ENCODE measurements at regions not wholly inside any gene's neighbourhood (a gene's known extent, or its start where the extent isn't known, plus 50 kb on each side); places are given as distances from the start of the nearest gene placed in this dataset.

DNA sequence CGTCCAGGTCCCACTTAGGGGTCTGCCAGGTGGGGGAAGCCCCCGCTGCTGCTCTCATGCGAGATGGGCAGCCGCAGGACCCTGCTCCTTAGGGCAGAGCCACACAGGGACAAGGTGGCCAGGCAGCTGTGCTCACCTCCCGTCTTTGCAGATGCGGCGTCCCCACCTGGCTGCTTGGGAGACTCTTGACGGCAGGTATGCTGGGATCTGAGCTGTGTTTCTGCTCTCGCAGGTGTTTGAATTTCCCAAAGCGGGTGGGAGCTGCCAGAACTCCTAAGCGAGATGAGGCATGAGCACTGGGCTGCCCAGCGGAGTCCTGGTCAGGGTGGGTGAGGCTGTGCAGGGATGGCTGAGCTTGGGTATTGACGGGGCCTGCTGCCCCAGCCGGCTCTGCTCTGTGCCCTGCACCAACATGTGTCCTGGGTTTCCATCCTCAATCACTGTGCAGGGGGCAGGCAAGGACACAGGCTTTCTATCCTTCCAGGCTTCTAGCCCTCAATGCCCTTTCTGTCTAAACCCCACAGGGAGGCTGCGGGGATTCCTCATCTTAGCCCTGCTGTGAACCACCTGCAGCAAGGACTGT, 151.4 kb downstream of the ICE1 start:
- Mint-ChIP-seq H3K27me3 (ENCODE audit: insufficient read depth) (no peaks in the 10 kb centered on the region), H3K4me1 (peaks cover 15% of the 10 kb centered on the region), H3K27ac (no peak overlapping the region), H3K36me3 (ENCODE audit: low read depth) (no peaks in the 10 kb centered on the region), H3K4me3 (no peak overlapping the region), H3K9me3 (no peaks in the 10 kb centered on the region)
- Histone ChIP-seq H3K4me3 (ENCODE audit: low read length) (no peak overlapping the region), H3K4me1 (ENCODE audit: control insufficient read depth, insufficient read depth, low read length) (no peaks in the 10 kb centered on the region), H3K36me3 (ENCODE audit: control insufficient read depth, insufficient read depth, low read length) (no peaks in the 10 kb centered on the region), H3K27me3 (ENCODE audit: control insufficient read depth, insufficient read depth, low read length, poor library complexity, severe bottlenecking) (no peaks in the 10 kb centered on the region), H3K27ac (ENCODE audit: low read depth, low read length) (no peak overlapping the region), H3K9ac (ENCODE audit: extremely low read depth, low read length, poor library complexity, severe bottlenecking) (no peak overlapping the region), H3K9me3 (ENCODE audit: control insufficient read depth, low read length) (no peaks in the 10 kb centered on the region)
- TF ChIP-seq, protein P1, sequence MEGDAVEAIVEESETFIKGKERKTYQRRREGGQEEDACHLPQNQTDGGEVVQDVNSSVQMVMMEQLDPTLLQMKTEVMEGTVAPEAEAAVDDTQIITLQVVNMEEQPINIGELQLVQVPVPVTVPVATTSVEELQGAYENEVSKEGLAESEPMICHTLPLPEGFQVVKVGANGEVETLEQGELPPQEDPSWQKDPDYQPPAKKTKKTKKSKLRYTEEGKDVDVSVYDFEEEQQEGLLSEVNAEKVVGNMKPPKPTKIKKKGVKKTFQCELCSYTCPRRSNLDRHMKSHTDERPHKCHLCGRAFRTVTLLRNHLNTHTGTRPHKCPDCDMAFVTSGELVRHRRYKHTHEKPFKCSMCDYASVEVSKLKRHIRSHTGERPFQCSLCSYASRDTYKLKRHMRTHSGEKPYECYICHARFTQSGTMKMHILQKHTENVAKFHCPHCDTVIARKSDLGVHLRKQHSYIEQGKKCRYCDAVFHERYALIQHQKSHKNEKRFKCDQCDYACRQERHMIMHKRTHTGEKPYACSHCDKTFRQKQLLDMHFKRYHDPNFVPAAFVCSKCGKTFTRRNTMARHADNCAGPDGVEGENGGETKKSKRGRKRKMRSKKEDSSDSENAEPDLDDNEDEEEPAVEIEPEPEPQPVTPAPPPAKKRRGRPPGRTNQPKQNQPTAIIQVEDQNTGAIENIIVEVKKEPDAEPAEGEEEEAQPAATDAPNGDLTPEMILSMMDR (conservative IDR thresholded peaks at IDR 0.05), result no peak
- WGBS, 2 experiments (ENCODE audit: insufficient coverage in 1 of 2, insufficient read length in 1 of 2), result 93 to 94% methylated on average over 8 to 15 of the region's 15 CpGs
- no peak for DNase-seq

DNA sequence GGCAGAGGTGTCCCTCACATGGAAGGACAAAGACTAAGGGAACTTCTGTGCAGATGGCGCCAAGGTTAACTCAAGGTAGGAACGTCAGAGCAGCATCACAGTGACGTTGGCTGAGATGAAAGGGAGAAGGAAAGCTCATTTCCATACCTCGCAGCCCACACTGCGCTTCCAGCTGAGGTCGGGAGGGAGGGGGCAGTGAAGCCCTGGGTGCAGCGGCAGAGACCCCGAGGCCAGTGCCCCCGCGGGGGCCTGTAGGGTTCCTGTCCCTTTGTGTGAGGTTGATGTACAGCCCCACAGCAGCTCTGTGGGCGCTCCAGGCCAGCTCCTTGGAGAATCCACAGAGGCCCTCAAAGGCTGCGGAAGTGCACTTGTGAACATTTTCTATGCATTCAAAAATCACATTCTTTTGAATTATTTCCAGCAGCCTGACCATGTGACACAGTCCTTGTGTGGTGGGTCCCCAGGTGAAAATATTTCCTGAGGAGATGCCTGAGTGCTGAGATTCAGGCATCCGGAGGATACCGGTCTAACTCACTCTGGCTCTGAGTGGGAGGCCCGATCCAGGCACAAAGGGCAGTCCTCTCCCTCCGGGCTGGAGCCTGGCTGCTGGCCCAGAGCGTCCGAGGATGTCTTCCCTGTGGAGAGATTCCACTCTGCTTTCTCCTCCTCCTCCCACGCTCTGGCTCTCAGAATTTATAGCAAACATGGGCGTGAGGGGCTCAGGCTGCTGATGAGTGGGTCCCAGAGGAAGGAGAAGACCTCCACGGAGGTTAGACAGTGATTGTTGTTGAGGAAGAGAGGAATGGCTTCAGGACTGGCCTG, 150.7 kb downstream of the ICE1 start:
- Mint-ChIP-seq H3K36me3 (ENCODE audit: low read depth) (no peaks in the 10 kb centered on the region), H3K4me1 (peaks cover 16% of the 10 kb centered on the region), H3K27me3 (ENCODE audit: insufficient read depth) (no peaks in the 10 kb centered on the region), H3K9me3 (no peaks in the 10 kb centered on the region), H3K4me3 (no peak overlapping the region), H3K27ac (no peak overlapping the region)
- Histone ChIP-seq H3K4me3 (ENCODE audit: low read length) (no peak overlapping the region), H3K27ac (ENCODE audit: low read depth, low read length) (no peak overlapping the region), H3K27me3 (ENCODE audit: control insufficient read depth, insufficient read depth, low read length, poor library complexity, severe bottlenecking) (no peaks in the 10 kb centered on the region), H3K36me3 (ENCODE audit: control insufficient read depth, insufficient read depth, low read length) (no peaks in the 10 kb centered on the region), H3K9ac (ENCODE audit: extremely low read depth, low read length, poor library complexity, severe bottlenecking) (no peak overlapping the region), H3K9me3 (ENCODE audit: control insufficient read depth, low read length) (no peaks in the 10 kb centered on the region), H3K4me1 (ENCODE audit: control insufficient read depth, insufficient read depth, low read length) (no peaks in the 10 kb centered on the region)
- no peak for DNase-seq
- TF ChIP-seq, protein P1 (conservative IDR thresholded peaks at IDR 0.05), result no peak
- WGBS, 2 experiments (ENCODE audit: insufficient coverage in 1 of 2, insufficient read length in 1 of 2), result 90 to 91% methylated on average over 10 to 21 of the region's 21 CpGs

DNA sequence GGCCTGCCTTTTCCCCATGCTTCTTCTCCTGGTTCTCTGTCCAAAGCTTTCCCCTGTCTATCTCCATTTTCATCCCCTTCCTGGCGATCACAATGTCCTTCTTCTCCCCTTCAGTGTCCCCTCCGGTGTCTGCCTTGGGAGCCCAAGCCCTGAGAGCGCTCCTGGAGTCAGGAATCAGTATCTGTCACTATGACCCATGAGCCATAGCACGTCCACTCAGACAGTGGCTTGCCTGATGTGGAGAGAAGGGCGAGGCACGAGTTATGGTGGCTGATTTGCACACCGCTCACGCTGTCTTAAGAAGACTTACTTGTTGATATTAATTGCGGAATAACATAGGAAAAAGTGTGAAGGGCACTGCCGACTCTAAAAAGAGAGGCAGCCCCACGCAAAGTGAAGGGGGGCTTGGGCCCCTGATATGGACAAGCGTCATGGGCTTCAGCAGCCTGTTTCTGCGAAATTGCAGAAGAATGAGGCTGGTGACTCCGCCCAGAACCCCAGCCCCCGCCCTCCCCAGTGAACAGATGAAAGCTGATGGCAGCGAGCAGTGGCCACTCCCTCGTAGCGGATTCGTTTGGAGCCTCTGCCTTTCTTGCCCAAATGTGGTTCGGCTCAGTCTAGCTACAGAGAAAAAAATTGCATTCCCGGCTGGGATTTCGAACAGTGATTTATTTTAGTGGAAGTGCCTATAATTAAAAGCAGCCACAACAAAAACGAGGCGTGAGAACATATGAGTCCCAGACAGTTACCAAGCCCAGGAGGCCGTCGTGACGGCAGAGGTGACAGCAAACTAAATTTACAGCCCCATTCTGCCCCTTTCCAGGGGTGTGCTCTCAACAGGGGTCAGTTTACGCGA, 149.8 kb downstream of the ICE1 start:
- Histone ChIP-seq H3K4me1 (ENCODE audit: control insufficient read depth, insufficient read depth, low read length) (no peaks in the 10 kb centered on the region), H3K4me3 (ENCODE audit: low read length) (no peak overlapping the region), H3K27me3 (ENCODE audit: control insufficient read depth, insufficient read depth, low read length, poor library complexity, severe bottlenecking) (no peaks in the 10 kb centered on the region), H3K27ac (ENCODE audit: low read depth, low read length) (no peak overlapping the region), H3K9me3 (ENCODE audit: control insufficient read depth, low read length) (no peaks in the 10 kb centered on the region), H3K36me3 (ENCODE audit: control insufficient read depth, insufficient read depth, low read length) (no peaks in the 10 kb centered on the region), H3K9ac (ENCODE audit: extremely low read depth, low read length, poor library complexity, severe bottlenecking) (no peak overlapping the region)
- TF ChIP-seq, protein P1 (conservative IDR thresholded peaks at IDR 0.05), result no peak
- Mint-ChIP-seq H3K4me1 (peaks cover 16% of the 10 kb centered on the region), H3K4me3 (no peak overlapping the region), H3K27ac (no peak overlapping the region), H3K27me3 (ENCODE audit: insufficient read depth) (no peaks in the 10 kb centered on the region), H3K36me3 (ENCODE audit: low read depth) (no peaks in the 10 kb centered on the region), H3K9me3 (no peaks in the 10 kb centered on the region)
- no peak for DNase-seq
- 89 to 90% methylated on average over 22 to 29 of the region's 29 CpGs for WGBS, 2 experiments (ENCODE audit: insufficient coverage in 1 of 2, insufficient read length in 1 of 2)
